NT2/D1 (cell line): ENCODE measurements at regions not wholly inside any gene's neighbourhood (a gene's known extent, or its start where the extent isn't known, plus 50 kb on each side); places are given as distances from the start of the nearest gene placed in this dataset.

Experiments used
- DNase-seq: peaks from one replicate; pipeline ENCODE4 v3.0.0-alpha.2; 2011; ENCODE audit warnings: low read depth, low spot score
- H3K27me3 ChIP-seq: 2 replicates; pipeline ENCODE4 v1.6.0; 2011; ENCODE audit warnings: mild to moderate bottlenecking; ENCODE audit not compliant: insufficient read length, insufficient read depth
- H3K36me3 ChIP-seq: 2 replicates; pipeline ENCODE4 v1.6.1; 2011; ENCODE audit warnings: mild to moderate bottlenecking, low read length, mixed read lengths; ENCODE audit not compliant: insufficient read depth, insufficient read length
- H3K4me1 ChIP-seq: 2 replicates; pipeline ENCODE4 v1.5.1; 2011; ENCODE audit not compliant: insufficient read depth, insufficient read length
- H3K4me3 ChIP-seq: 2 replicates; pipeline ENCODE4 v1.5.1; 2011; ENCODE audit warnings: low read depth; ENCODE audit not compliant: insufficient read length
- H3K9ac ChIP-seq: 2 replicates; pipeline ENCODE4 v1.6.0; 2011; ENCODE audit warnings: low read depth; ENCODE audit not compliant: insufficient read length
- H3K9me3 ChIP-seq: 2 replicates; pipeline ENCODE4 v1.5.1; 2011; ENCODE audit warnings: mild to moderate bottlenecking, low read length; ENCODE audit not compliant: insufficient read depth
- SUZ12 ChIP-seq: IDR thresholded peaks from 2 replicates; pipeline ENCODE4 v1.6.1; 2011; ENCODE audit not compliant: insufficient read length, insufficient read depth; ENCODE audit errors: extremely low read depth
- YY1 ChIP-seq: IDR thresholded peaks from 2 replicates; pipeline ENCODE4 v1.6.1; 2011; ENCODE audit not compliant: insufficient read length, insufficient read depth
- ZNF274 ChIP-seq: IDR thresholded peaks from 2 replicates; pipeline ENCODE4 v1.6.1; 2011; ENCODE audit warnings: mild to moderate bottlenecking, low read depth, low read length

- no peaks in the 10 kb centered on the region for H3K9me3 ChIP-seq
- peaks cover 4% of the 10 kb centered on the region for H3K4me1 ChIP-seq
- no peak for DNase-seq
- no peaks in the 10 kb centered on the region for H3K27me3 ChIP-seq
- no peak overlapping the region for H3K4me3 ChIP-seq
- H3K9ac ChIP-seq = no peak overlapping the region
- no peaks in the 10 kb centered on the region for H3K36me3 ChIP-seq
- no peak for TF ChIP-seq SUZ12
- no peak for TF ChIP-seq YY1
- TF ChIP-seq ZNF274 = no peak
Measured at GRCh38 chr15:72936691-72937679, 115.3 kb upstream of the NEO1 start.

DNA sequence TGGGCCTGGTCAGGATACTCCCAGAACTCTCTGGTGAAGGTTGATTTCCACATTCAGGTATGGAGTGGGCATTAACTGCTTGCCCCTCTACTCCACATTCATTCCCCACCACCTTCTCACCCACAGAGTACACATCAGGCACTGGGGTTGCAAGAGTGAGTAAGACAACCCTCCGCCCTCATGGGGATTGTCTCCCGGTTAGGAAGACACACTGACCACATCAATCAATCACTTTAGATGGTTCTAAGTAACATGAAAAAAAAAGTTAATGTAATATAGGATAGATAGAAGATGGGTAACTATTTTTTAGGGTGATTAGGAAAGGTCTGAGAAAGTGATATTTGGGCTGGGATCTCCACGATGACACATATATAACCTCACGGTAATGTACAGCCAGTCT lies 116.0 kb upstream of the NEO1 start:
- no peak for TF ChIP-seq ZNF274
- no peak for TF ChIP-seq YY1
- no peak for TF ChIP-seq SUZ12
- Histone ChIP-seq H3K4me1 (peaks cover 4% of the 10 kb centered on the region), H3K4me3 (no peak overlapping the region), H3K36me3 (no peaks in the 10 kb centered on the region), H3K9ac (no peak overlapping the region), H3K27me3 (no peaks in the 10 kb centered on the region), H3K9me3 (no peaks in the 10 kb centered on the region)
- no peak for DNase-seq

DNA sequence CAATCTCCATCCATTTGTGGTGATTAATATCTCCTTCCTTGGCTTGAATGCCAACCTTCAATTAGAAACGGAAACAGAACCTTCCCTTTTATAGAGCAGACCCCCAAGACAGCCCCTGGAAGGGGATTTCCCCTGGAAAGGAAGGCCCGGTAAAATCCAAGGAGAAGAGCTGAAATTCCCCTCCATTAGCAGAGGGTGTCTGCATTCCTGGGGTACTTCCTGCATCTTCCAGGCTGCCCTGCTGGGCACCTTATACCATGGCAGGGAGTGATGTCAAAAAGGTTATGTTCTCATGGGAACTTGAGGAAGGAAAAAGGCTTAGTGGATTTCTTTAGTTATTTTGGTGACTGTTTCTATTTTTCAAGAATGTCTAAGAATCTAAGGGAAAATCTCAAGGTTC lies 116.7 kb upstream of the NEO1 start:
- peaks cover 4% of the 10 kb centered on the region for H3K4me1 ChIP-seq
- no peak for DNase-seq
- H3K27me3 ChIP-seq = no peaks in the 10 kb centered on the region
- no peaks in the 10 kb centered on the region for H3K9me3 ChIP-seq
- H3K9ac ChIP-seq = no peak overlapping the region
- no peak for TF ChIP-seq ZNF274
- no peak for TF ChIP-seq SUZ12
- TF ChIP-seq YY1 = no peak
- no peaks in the 10 kb centered on the region for H3K36me3 ChIP-seq
- H3K4me3 ChIP-seq = no peak overlapping the region

- TF ChIP-seq ZNF274 (no peak), SUZ12 (no peak), YY1 (no peak)
- no peaks in the 10 kb centered on the region for H3K9me3 ChIP-seq
- no peak for DNase-seq
- no peaks in the 10 kb centered on the region for H3K36me3 ChIP-seq
- H3K4me1 ChIP-seq = peaks cover 2% of the 10 kb centered on the region
- H3K4me3 ChIP-seq = no peak overlapping the region
- no peak overlapping the region for H3K9ac ChIP-seq
- no peaks in the 10 kb centered on the region for H3K27me3 ChIP-seq
Measured at GRCh38 chr15:72934921-72935320, 117.3 kb upstream of the NEO1 start.

GRCh38 chr15:72933976-72934375 lies 118.3 kb upstream of the NEO1 start:
- TF ChIP-seq ZNF274 = no peak
- no peak for TF ChIP-seq SUZ12
- TF ChIP-seq YY1 = no peak
- H3K9me3 ChIP-seq = no peaks in the 10 kb centered on the region
- DNase-seq = no peak
- no peaks in the 10 kb centered on the region for H3K27me3 ChIP-seq
- H3K4me1 ChIP-seq = no peaks in the 10 kb centered on the region
- H3K9ac ChIP-seq = no peak overlapping the region
- no peaks in the 10 kb centered on the region for H3K36me3 ChIP-seq
- no peak overlapping the region for H3K4me3 ChIP-seq

GRCh38 chr15:72932472-72932871 lies 119.8 kb upstream of the NEO1 start:
- Histone ChIP-seq H3K36me3 (no peaks in the 10 kb centered on the region), H3K4me1 (no peaks in the 10 kb centered on the region), H3K9ac (no peak overlapping the region), H3K9me3 (no peaks in the 10 kb centered on the region), H3K27me3 (no peaks in the 10 kb centered on the region), H3K4me3 (no peak overlapping the region)
- DNase-seq = no peak
- TF ChIP-seq ZNF274 (no peak), YY1 (no peak), SUZ12 (no peak)

DNA sequence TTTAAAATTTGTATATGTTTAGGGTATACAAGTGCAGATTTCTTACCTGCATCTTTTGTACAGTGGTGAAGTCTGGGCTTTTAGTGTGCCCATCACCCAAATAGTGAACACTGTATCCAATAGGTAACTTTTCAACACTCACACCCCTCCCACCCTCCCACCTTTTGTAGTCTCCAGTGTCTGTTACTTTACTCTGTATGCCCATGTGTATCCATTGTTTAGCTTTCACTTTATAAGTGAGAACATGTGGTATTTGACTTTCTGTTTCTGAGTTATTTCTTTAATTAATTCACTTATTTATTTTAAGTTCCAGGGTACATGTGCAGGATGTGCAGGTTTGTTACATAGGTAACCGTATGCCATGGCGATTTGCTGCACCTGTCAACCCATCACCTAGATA lies 124.8 kb upstream of the NEO1 start:
- DNase-seq = no peak
- Histone ChIP-seq H3K36me3 (no peaks in the 10 kb centered on the region), H3K27me3 (no peaks in the 10 kb centered on the region), H3K9ac (no peak overlapping the region), H3K9me3 (no peaks in the 10 kb centered on the region), H3K4me3 (no peak overlapping the region), H3K4me1 (no peaks in the 10 kb centered on the region)
- TF ChIP-seq ZNF274 = no peak
- no peak for TF ChIP-seq YY1
- TF ChIP-seq SUZ12 = no peak
